Fibroblast of skin of abdomen (primary cell): ENCODE measurements at regions not wholly inside any gene's neighbourhood (a gene's known extent, or its start where the extent isn't known, plus 50 kb on each side); places are given as distances from the start of the nearest gene placed in this dataset.

Experiments
- DNase-seq: peaks from one replicate; pipeline ENCODE4 v3.0.0-alpha.2; 2013

DNA sequence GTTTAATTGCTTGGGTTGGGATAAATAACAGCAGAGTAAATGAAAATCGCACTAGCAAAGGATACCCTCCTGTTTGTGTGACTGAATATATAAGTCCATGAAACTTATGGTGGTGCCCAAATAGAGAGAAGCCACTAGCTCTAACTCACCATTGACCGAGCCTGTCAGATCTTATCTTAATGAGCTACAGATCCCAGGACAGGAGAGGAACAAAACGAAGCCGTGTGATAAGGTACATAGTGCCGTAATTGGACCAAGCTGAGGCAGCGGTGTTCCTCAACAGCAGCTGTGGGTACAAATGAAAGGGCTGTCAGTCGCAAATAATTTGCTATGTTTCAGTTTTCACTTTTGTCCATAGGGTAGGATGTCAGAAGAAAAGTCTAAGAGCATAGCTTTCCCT, 276.1 kb downstream of the PTBP2 start:
- DNase-seq = no peak

- no peak for DNase-seq
Observed at GRCh38 chr1:96998466-96998865, 276.9 kb downstream of the PTBP2 start.

- no peak for DNase-seq
Observed at GRCh38 chr1:96999191-96999590, 277.6 kb downstream of the PTBP2 start.

- DNase-seq = no peak
Observed at GRCh38 chr1:97004054-97004453, 282.5 kb downstream of the PTBP2 start.

- DNase-seq = no peak
Observed at GRCh38 chr1:97004743-97005142, 283.2 kb downstream of the PTBP2 start.

- DNase-seq = peak; percentile 90
Observed at GRCh38 chr1:97006044-97006661, 284.6 kb downstream of the PTBP2 start.

DNA sequence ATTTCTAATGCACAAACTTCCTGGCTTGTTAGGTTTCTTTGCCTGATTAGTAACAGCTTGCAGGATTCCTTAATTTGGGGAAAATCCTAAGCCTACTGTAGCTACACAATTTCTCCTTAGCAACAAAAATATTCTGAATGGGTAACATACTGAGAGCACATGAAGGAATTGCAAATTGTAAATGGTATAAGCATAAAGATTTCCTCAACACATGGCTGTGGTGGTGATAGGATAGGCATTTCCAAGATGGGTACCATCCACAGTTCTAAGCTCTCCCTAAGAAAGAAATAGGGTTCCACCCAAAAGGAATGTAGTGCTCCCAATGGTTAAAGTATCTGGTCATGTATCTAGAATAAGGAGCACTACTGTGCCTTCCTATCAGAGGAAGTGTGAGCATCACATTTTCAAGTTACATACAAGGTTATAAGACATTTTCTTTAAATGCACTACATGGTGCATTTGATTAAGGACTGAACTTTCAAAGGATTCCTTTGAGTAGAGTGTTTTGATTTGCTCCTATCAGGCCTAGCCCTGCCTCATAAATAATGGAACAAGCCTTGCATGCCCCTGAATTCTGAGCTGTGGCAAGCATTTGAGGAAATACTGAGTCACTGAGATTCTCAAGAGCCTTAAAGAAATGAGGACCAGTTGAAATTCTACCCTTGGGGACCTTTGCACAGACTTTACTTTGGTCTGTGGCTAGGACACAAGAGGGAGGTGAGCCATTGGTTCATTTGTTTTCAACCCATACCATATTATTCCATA, 286.4 kb downstream of the PTBP2 start:
- DNase-seq = peak; percentile 28

DNA sequence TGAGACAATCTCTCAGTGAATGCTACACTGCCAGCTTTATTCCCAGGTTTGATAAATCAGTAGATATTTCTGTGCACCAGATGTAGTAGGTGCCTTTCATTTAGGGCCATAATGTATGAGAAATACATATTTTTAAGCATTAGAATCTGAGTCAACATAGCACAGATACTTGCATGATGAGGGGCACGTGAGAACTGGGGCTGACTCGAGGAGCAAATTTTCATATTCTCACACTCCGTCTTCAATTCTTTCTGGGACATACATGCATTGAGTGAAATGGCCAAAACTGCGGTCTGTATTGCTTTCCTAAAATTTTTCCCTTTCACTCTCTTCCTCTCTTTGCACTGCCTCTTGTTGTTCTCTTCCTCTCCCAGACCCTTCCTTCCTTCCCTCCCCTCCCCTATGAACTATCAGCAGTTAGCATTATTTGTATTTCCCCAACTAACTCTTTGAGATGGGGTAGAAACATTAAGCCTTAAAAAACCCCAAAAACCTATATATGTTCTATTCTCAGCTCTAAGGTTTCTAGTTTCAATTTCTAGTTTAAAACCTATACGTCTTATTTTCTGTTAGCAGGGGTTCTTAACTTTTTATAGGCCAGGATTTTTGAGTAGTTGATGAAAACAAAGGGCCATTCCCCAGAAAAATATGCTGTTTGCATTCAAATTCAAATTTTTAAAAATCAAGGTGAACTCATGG, 289.1 kb downstream of the PTBP2 start:
- peak; percentile 11 for DNase-seq

DNA sequence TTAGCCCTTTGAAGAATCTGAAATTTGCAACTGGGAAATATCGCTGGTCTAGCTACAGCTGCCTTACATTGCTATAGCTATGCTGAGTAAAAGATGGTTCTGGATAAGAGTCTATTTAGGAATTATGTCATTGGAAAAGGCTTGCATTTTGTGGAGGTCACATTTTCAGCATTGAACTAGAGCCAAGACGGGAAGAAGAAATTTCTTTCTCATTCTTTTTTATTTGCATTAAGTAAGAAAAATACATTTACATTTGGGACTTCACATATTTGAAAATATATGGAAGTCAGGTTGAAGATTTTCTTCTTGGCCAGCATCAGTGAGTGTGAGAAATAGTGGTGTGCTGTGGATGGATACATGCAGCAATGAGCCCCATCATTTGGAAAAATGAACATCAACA, 291.6 kb downstream of the PTBP2 start:
- no peak for DNase-seq

GRCh38 chr1:97013941-97014340, 292.4 kb downstream of the PTBP2 start:
- DNase-seq = peak; percentile 70

DNA sequence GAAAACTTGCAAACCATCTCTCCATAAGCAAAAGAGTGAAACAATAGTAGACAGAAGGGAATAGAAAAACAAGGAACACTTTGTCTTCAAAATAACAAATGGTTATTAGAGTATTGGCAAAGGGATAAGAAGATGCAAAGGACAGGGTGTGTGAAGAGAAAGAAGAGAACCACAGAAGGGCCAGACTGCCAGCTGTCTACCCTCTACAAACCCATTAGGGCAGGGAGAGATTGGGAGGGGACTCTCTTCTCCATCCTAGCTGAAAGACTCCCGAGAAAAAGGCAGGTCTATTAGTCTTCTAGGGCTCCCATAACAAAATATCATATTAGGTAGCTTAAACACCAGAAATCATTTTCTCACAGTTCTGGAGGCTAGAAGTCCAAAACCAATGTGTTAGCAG, 292.8 kb downstream of the PTBP2 start:
- DNase-seq = no peak

DNA sequence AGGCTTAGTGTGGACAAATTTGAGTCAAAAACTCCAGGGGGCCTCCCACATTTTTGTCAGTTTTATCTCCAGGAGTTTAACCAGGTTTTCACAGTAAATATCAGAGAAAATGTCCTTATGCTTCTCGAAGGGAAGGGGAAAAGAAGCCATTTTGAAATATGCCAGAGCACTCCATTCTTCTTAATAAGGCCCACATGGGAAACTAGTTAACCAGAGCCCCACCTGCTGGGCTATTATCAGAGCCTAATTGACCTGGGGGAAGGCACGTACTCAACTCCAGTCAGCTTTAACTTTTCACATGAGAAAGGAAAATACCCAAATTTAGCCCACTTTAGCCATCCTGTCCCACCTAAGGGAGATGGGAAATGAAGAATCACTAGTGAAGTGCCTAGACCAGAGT, 296.3 kb downstream of the PTBP2 start:
- no peak for DNase-seq
